ENCODE measurements at regions not wholly inside any gene's neighbourhood (a gene's known extent, or its start where the extent isn't known, plus 50 kb on each side); places are given as distances from the start of the nearest gene placed in this dataset.

GRCh38 chr3:14595561-14595960 is 55.4 kb upstream of the GRIP2 start:
- H3K79me2 ChIP-seq (replicated peaks; ENCODE audit: insufficient read depth), result 0 out of 2 replicates have a peak, but pooled peaks cover 3% of the 10 kb centered on the region
- H3K36me3 Mint-ChIP-seq (ENCODE audit: low read depth), result no peaks in the 10 kb centered on the region
- H3K4me3 Mint-ChIP-seq, result no peak overlapping the region

More at GRCh38 chr3:14595561-14595960, 55.4 kb upstream of the GRIP2 start:
- H3K27me3 Mint-ChIP-seq (ENCODE audit: insufficient read depth, low read depth, poor library complexity), result peaks cover 4% of the 10 kb centered on the region
- Histone ChIP-seq H2AFZ (no peak overlapping the region), H3K9me2 (ENCODE audit: insufficient read depth) (no peaks in the 10 kb centered on the region), H3K27me3 (ENCODE audit: insufficient read depth) (0 out of 2 replicates have a peak, but pooled peaks cover 3% of the 10 kb centered on the region), H3K4me1 (ENCODE audit: insufficient read depth) (peaks cover 1% of the 10 kb centered on the region; the same call in 1 of the 2 replicates), H4K20me1 (replicated peaks; ENCODE audit: insufficient read depth) (peaks cover 7% of the 10 kb centered on the region; the same call in 1 of the 2 replicates), H3K4me2 (no peak overlapping the region), H3K27ac (ENCODE audit: low read depth) (no peak overlapping the region), H3F3A (replicated peaks; ENCODE audit: low read depth) (no peaks in the 10 kb centered on the region), H3K36me3 (ENCODE audit: insufficient read depth) (no peaks in the 10 kb centered on the region), H3K4me3 (no peak overlapping the region)
- H3K9me3 Mint-ChIP-seq, result no peaks in the 10 kb centered on the region
- ATAC-seq (no peak), DNase-seq (ENCODE audit: low spot score) (no peak)
- H3K27ac Mint-ChIP-seq, result no peak overlapping the region
- no peak for TF ChIP-seq CREB1 (CRISPR knock-in tag; IDR thresholded peaks at IDR 0.05; ENCODE audit: low read depth)
- no peak for TF ChIP-seq STAT1 (IDR thresholded peaks at IDR 0.05; ENCODE audit: unreplicated experiment)
- no peak for TF ChIP-seq ZNF331 (CRISPR knock-in tag; IDR thresholded peaks at IDR 0.05; ENCODE audit: low read depth)
- TF ChIP-seq ZNF462 (CRISPR knock-in tag; IDR thresholded peaks at IDR 0.05), result no peak
- TF ChIP-seq ZNF114 (CRISPR knock-in tag; IDR thresholded peaks at IDR 0.05), result no peak
- no peak for TF ChIP-seq EZH2phosphoT487 (IDR thresholded peaks at IDR 0.05; ENCODE audit: unreplicated experiment)
- H3K4me1 Mint-ChIP-seq, result peaks cover 4% of the 10 kb centered on the region; the same call in 2 of the 3 replicates
